Prostate gland (tissue), 2 donors: ENCODE measurements at regions not wholly inside any gene's neighbourhood (a gene's known extent, or its start where the extent isn't known, plus 50 kb on each side); places are given as distances from the start of the nearest gene placed in this dataset.

Experiments used
- POLR2A ChIP-seq: fragments of 450-650 bp; IDR thresholded peaks from one replicate; pipeline ENCODE4 v1.6.1; 2016; ENCODE audit warnings: antibody characterized with exemption, mild to moderate bottlenecking
- TF ChIP-seq, protein P1 (sequence below), 4 experiments: fragments of 200-600 bp in 2 of 4; fragments of 450-650 bp in 2 of 4; sonication (generic) in 2 of 4; IDR thresholded peaks; 1 replicate in 3 of 4; 2 replicates in 1 of 4; pipeline ENCODE4 v1.5.1; 2016 to 2019; ENCODE audit warnings: antibody characterized with exemption in 4 of 4, mild to moderate bottlenecking in 2 of 4, moderate library complexity in 2 of 4

DNA sequence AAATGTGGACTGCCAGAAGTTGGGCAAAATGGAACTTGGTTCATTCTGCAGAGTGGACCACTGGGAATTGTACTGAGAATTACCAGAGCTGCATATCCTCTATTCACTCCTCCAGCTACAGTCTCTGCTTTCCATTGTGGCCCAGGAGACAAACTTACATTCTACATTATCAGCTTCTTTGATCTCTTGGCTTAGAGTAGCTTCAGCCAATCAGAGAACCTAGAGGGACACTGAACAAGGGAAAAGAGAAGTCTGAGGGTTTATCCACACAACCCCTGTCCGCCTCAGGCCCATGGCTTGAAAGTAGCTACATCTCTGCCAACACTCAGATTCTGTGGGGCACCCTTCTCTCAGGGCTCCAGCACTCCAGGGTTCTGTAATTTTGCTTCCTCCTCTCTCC lies 251.1 kb downstream of the TRIB2 start:
- TF ChIP-seq, protein P1, sequence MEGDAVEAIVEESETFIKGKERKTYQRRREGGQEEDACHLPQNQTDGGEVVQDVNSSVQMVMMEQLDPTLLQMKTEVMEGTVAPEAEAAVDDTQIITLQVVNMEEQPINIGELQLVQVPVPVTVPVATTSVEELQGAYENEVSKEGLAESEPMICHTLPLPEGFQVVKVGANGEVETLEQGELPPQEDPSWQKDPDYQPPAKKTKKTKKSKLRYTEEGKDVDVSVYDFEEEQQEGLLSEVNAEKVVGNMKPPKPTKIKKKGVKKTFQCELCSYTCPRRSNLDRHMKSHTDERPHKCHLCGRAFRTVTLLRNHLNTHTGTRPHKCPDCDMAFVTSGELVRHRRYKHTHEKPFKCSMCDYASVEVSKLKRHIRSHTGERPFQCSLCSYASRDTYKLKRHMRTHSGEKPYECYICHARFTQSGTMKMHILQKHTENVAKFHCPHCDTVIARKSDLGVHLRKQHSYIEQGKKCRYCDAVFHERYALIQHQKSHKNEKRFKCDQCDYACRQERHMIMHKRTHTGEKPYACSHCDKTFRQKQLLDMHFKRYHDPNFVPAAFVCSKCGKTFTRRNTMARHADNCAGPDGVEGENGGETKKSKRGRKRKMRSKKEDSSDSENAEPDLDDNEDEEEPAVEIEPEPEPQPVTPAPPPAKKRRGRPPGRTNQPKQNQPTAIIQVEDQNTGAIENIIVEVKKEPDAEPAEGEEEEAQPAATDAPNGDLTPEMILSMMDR (IDR thresholded peaks at IDR 0.05), result no peak
- TF ChIP-seq POLR2A, result no peak
